ENCODE measurements at regions not wholly inside any gene's neighbourhood (a gene's known extent, or its start where the extent isn't known, plus 50 kb on each side); places are given as distances from the start of the nearest gene placed in this dataset.
"Not testable (repeated sequence)": the region's sequence is repeated elsewhere in the genome, so short reads cannot be mapped to it uniquely, and the experiment has no call there.

DNA sequence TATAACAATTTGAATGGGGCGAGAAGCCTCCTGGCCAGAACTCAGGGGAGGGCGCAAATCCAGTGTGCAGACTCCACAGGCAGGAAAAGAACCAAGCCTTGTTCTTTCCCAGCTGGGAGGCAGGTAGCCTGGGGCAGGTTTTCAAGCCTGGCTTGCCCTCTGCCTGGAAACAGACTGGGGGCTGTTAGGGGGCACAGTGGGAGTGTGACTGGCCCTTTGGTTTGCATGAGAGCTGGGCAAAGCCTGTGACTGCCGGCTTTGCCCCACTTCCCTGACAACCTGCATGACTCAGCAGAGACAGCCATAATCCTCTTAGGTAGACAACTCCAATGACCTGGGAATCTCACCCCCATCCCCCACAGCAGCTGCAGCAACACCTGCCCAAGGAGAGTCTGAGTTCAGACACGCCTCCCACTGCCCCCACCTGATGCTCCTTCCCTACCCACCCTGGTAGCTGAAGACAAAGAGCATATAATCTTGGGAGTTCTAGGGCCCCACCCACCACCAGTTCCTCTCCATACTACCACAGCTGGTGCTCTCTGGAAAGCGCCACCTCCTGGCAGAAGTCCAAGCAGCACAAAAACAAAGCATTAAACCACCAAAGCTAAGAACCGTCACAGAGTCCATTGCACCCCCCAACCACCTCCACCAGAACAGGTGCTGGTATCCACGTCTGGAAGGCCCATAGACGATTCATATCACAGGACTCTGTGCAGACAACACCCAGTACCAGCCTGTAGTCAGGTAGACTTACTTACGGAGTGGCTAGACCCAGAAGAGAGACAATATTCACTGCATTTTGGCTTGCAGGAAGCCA lies 402.5 kb downstream of the STK39 start:
- no peak for DNase-seq (ENCODE audit: insufficient read length, low spot score)

DNA sequence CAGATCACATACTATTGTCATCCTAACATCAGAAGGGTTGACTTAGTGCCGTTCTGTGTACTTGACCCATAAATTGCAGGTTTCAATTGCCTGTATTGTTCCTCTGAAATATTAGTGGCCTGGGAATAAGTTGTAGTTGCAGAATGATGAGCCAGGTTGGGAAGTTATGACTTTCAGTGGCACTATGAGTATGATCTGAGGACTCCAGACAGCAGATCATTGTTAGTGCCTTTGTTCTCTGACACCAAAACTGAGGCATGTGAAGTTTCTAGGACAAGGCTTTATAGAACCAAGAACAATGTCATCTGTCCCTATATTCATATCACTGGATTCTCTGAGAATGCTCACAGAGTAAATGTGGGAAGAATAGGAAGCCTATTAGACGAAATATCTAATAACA lies 403.7 kb downstream of the STK39 start:
- FAIRE-seq, result no peak
- no peak for DNase-seq (ENCODE audit: insufficient read length, low spot score)

More for the DNA sequence above, 402.5 kb downstream of the STK39 start:
- no peak for FAIRE-seq

DNA sequence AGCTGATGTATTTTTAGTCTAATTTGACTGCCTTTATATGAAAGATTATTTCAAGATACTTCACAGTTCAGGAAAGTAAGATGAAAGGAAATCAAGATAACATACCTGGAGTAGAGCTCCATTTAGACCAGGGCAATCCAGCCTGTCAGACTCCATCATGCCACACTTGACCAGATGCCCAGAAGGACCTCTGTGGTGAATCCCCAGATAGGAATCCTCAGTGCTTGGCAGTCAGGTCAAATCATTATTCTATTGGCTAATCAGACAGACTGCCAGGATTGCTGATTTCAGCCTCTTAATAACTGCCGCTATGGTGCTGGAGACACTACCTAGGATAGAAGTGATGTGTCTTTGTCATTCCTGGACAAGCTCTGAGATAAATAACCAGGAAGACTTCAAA lies 404.2 kb downstream of the STK39 start:
- DNase-seq (ENCODE audit: insufficient read length, low spot score) (no peak), FAIRE-seq (no peak)

DNA sequence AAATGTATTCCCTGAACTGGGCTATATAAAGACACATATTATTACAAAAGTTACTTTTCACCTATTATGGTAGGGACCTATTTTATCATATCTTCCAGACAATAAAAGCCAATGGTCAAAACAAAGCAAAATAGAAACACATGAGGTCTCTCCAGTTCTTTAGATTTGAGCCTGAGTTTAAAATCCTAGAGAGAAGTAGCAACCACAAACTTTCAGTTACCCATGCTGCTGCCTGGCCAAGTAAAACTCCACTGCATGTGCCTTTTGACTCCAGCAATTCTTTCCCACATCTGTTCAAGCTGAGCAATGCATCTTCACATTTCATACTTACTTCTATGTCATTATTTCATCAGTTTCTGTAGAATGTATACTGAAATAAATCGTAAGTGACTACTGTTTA lies 405.3 kb downstream of the STK39 start:
- DNase-seq (ENCODE audit: insufficient read length, low spot score) (no peak), FAIRE-seq (peak; percentile 18)

DNA sequence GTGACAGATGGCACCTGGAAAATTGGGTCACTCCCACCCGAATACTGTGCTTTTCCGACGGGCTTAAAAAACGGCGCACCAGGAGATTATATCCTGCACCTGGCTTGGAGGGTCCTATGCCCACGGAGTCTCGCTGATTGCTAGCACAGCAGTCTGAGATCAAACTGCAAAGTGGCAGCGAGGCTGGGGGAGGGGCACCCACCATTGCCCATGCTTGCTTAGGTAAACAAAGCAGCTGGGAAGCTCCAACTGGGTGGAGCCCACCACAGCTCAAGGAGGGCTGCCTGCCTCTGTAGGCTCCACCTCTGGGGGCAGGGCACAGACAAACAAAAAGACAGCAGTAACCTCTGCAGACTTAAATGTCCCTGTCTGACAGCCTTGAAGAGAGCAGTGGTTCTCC lies 412.1 kb downstream of the STK39 start:
- DNase-seq (ENCODE audit: insufficient read length, low spot score); FAIRE-seq: not testable (repeated sequence)

DNA sequence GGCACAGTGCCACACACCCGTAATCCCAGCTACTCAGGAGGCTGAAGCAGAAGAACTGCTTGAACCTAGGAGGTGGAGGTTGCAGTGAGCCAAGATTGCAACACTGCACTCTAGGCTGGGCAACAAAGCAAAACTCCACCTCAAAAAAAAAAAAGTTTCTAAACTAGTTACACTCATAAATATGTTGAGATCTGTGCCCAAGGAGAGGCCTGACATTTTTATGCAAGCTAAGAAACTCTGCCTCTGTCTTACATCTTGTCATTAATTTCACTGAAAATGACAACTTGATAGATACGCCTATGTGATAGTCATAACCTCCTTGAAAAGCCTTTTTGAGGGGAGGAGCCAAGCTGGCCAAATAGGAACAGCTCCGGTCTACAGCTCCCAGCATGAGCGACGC lies 412.7 kb downstream of the STK39 start:
- DNase-seq (ENCODE audit: insufficient read length, low spot score) (no peak), FAIRE-seq (no peak)

DNA sequence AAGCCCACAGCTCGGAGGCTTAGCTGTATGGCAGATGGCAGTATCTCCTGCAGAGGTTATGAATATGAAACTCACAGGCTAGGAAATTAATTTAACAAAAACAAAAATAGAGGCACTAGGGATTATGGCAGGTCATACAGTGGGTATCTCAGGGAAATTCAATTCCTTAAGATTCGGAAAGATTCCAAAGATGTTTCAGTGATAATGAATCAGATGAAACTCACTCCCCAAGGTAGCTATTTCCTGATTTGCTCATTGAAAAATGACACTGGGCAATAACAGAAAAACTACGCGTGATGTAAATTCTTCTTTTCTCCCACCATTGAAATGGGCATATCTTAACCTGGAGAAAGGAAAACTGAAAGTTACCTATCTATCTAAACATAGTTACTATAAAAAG lies 414.1 kb downstream of the STK39 start:
- FAIRE-seq (no peak), DNase-seq (ENCODE audit: insufficient read length, low spot score) (no peak)

DNA sequence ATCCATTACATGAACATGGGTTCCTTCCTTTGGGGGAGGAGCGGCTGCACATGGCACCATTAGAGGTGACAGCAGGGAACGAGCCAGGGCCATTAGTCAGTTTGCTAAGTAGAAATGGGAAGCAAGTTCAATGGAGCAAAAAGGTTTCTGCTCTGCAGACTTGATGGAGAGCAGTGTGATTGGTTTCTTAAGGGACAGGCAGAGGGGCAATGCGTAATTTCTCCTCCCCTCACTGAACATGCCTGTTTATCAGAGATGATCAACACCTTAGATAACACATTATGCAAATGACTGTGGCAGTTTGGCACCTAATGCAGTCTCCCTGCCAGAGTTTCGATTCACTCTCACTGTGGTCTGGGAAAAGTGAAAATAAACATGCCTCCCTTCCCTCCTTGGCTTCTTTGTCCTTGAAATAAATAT lies 414.5 kb downstream of the STK39 start:
- FAIRE-seq (no peak), DNase-seq (ENCODE audit: insufficient read length, low spot score) (no peak)

DNA sequence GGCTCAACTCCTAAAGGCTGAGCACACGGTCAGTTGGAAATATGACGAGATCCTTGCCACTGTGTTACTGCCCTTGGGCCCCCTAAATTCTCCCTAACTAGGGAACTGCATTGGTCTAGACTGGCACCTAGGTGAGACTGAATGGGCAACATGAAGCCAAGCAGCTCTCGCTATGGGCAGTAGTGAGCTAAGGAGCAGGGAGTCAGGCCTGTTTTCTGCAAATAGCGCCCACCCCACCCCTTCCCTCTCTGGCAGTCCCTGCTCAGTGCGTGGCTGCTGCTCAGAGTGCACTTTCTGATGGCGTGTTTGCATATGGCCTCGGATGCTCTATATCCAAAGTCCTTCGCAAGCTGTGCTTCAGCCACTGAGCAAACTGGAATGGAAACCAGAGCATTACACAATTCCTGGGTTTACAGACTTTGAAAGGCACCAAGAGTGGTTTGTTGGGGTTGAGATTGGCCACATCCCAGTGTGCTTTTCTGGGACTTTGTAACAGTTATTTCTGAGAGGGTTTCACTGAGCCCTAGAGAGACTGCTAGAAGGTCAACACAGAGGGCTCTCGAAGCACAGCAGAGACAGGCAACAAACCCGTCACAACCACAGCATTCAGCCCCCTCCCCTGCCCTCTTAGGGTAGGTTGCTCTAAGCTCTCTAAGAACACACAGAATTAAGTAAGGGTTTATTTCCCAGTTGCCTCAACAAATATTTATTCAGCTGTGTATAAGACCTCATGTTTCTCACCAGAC lies 419.9 kb downstream of the STK39 start:
- FAIRE-seq, result no peak
- DNase-seq (ENCODE audit: insufficient read length, low spot score), result no peak

DNA sequence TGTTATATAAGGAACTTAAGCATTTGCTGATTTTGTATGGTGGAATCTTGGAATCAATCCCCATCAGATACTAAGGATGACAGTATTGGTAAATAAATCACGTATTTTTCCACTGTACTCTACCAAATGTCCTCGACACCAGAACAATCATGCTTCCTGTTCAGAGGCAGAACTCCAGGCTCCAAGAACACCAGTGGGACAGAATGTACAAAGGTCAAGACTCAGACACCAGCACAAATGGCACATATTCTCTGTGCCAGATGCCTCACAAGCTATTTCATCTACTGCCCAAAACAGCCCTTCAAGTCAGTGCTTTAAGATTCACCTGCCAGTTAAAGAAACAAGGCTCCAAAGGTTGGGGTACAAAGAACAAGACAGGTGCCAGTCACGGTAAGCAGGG lies 420.5 kb downstream of the STK39 start:
- no peak for FAIRE-seq

DNA sequence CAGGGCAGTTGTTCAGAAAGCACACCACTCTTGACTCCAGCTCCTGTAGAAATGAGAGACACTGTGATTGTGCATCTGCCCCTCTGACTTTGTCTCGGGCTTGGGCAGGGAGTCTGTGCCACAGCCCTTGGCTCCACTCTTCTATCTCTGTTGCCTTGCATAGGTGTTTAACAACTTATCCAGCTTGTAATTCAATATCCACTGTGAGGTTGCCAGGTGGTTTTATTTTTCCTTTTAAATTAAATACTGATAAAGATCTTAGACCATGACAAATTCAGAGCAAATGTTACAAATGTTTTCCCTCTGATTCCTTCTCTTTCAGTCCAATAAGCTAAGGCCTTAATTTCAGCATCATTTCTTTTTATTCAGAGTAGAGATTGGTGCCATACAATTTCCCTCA lies 421.7 kb downstream of the STK39 start:
- no peak for FAIRE-seq
- DNase-seq (ENCODE audit: insufficient read length, low spot score), result no peak

More for the DNA sequence above, 420.5 kb downstream of the STK39 start:
- no peak for DNase-seq (ENCODE audit: insufficient read length, low spot score)

DNA sequence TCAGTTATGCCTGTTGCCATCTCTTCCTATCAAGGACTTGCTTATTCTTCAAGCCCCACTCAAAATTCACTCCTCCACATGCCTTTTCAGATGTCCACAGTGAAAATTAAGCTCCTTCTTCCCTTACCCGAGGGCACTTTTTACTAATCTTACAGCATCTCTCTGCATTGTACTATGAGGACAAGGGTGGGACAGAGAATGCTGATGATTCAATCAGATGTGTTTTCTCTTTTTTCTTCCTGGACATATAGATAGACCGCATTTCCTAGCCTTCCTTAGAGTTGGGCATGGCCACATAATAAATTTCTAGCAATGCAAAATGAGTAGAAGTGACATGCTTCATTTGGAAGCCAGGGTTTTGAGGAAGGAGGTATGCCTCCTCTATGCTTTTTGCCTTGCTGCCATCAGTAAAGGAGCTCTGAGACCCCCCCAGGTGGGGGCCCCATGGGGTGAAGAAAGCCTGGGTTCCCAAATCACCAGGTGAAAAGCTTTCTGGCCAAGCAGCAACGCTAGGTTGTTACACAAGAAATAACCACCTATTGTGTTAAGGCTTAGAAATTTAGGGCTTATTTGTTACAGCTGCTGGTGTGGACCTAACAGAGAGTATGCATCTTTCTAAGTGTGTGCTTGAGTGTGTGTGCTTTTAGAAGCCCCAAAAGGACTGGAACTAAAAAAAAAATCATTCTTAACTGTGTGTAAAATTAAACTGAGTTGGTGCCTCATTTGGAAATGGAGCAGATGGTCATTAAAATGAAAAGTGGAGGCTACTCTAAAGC lies 424.5 kb downstream of the STK39 start:
- DNase-seq (ENCODE audit: insufficient read length, low spot score) (no peak), FAIRE-seq (no peak)

DNA sequence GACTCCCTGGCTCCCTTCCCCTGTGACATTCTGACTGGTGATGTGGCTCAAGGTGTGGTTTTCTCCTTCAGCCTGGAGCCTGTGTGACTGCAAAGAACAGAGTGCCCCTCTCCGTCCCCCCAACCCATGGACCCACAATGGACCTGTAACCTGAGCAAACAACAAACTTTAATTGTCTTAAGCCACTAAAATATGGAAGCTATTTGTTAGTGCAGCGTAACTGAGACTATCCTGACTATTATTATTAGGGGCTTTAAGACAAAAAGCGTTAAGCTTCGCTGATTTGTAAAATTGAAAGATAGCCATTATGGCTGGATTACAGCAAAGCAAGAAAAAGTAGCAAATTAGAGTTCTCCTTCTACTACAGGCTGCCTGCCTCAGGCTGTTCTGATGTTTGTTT lies 426.9 kb downstream of the STK39 start:
- no peak for FAIRE-seq
- no peak for DNase-seq (ENCODE audit: insufficient read length, low spot score)

DNA sequence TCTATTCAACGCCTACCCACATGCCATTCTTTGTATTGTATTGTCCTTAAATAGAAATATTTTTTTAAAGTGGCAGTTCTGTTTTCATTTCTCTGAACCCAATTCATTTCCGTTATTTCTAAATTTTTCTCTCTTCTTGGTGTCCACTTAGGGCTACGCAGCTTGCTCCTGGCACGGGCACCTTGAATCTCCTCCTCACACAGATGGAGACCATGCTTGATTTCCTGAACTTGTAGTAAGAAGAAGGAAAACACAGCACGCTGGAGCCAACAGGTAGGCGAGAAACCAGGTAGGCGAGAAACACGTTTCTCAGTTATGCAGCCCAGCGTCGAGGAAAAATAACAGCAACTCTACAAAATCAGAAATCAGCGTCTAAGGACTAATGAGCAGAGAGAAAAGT lies 428.9 kb downstream of the STK39 start:
- DNase-seq (ENCODE audit: insufficient read length, low spot score) (no peak), FAIRE-seq (no peak)

DNA sequence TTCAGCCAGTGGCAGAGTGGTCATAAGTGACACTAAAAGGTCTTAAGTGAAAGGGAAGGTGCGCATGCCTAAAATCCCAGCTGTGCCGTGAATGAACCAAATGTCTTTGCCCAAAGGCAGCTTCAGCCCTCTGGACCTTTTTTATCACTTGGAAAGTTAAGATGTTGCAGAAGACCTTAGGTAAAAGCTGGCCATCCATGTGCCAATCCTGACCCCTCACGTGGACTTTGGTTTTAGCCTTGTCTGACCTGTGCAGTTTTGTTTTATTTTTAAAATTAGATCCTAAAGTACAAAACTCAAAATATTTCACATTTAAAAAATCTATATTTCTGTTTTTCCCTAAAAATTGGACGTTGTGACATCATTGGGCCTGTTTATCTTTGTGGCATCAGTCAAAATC lies 429.5 kb downstream of the STK39 start:
- DNase-seq (ENCODE audit: insufficient read length, low spot score) (no peak), FAIRE-seq (no peak)

DNA sequence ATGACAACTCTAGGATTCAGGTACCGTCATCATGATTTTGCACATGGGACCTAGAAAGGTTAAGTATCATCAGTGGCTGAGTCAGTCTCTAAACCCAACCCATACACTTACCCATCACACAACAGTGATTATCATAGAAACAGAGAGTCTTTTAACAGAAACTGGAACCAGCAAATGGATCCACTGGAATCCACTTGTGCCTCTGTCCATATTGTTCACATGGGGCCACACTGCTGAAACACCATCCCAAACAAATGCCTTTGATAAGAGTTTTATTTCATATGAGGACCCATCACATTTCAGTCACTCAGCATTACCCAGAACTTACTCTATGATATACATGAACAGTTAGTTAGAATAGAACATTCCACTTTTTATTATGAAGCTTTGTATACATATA lies 430.0 kb downstream of the STK39 start:
- FAIRE-seq (no peak), DNase-seq (ENCODE audit: insufficient read length, low spot score) (no peak)

DNA sequence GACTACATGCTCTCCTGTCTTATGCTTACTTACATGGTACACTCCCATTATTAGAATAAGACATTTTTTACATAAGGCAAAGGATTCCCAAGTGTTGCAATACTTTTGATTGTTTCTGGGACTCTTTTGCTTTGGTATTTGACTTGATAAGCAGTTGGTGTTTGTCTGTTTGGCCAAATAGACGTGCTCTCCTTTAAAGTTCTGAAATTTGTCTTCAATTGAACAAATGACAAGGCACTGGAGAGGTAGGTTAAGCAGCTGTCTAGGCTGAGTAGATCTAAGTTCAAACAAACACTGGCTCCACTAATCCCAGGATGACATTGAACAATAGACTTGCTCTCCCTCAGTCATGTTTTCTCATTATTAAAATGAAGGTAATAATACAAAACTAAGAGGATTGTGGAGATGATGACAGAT lies 430.5 kb downstream of the STK39 start:
- DNase-seq (ENCODE audit: insufficient read length, low spot score) (no peak), FAIRE-seq (no peak)

DNA sequence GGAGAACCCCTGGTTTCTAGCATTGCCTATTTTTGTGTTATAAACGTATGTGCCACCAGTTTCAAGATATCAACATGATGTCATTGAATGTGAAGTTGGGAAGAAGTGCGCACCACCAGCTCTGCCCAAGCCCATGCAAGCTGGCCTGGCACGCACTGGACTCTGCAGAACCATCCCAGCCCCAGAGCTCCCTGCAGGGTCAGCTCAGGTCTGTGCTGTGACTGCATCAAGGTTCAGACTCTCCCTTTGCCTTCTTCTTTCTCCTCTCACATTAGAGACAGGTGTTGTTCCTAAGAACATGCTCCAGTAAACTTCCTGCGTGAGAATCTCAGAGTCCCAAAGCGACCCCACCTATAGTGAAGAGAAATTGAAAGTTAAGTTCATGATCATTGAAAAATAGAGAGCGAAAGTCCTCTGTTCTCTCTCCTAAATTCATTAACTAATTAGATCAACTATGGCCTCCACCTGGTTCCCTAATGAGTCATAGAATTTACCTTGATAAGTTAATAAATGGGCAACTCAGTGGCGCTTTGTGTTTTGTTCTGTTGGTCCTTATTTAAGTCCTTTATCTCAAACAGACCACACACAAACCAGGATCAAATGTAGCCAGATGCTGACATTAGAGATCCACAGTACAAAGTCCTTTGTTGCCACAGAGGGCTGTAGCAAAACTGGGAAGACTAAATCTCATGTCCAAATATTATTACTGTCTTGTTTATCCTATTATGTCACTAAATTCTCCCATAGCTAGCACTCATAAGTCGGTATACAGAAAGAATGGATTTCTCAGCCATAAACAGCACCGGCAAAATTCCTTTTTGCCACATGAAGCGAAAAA lies 432.3 kb downstream of the STK39 start:
- DNase-seq (ENCODE audit: insufficient read length, low spot score), result no peak
- peak; percentile 23 for FAIRE-seq

DNA sequence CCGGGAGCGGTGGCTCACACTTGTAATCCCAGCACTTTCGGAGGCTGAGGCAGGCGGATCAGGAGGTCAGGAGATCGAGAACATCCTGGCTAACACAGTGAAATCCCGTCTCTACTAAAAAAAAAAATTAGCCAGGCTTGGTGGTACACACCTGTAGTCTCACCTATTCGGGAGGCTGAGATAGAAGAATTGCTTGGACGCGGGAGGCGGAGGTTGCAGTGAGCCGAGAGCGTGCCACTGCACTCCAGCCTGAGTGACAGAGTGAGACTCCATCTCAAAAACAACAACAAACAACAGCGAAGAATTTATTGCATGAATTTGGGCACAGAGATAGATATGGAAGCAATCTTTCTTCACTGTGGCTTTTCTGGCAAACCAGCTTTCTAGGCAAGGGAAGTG lies 432.9 kb downstream of the STK39 start:
- not testable (repeated sequence) for DNase-seq (ENCODE audit: insufficient read length, low spot score); FAIRE-seq

DNA sequence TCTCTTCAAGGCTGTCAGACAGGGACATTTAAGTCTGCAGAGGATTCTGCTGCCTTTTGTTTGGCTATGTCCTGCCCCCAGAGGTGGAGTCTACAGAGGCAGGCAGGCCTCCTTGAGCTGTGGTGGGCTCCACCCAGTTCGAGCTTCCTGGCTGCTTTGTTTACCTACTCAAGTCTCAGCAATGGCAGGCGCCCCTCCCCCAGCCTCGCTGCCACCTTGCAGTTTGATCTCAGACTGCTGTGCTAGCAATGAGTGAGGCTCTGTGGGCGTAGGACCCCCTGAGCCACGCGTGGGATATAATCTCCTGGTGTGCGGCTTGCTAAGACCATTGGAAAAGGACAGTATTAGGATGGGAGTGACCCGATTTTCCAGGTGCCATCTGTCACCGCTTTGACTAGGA lies 437.6 kb downstream of the STK39 start:
- not testable (repeated sequence) for FAIRE-seq

More for the DNA sequence above, 437.6 kb downstream of the STK39 start:
- not testable (repeated sequence) for DNase-seq (ENCODE audit: insufficient read length, low spot score)

Measured in GM19239 (cell line).